ENCODE measurements at regions not wholly inside any gene's neighbourhood (a gene's known extent, or its start where the extent isn't known, plus 50 kb on each side); places are given as distances from the start of the nearest gene placed in this dataset.

DNA sequence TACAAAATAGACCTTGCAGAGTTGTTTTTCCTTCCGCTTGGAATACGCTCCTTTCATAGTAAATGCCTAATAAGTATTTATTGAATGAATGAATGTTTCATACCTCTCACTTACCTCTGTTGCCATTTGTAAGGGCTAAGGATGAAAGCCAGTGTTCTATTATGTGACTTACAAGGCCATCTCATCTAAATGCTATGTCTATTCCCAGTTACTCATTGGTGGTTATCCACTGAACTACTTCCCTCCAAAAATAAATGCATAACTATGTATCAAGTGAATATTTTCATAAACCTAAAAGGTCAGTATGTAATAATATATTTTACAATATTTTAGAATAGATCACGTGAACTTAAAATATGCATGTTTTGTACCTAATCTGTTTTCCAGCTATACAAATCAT lies 670.5 kb upstream of the RGMB start:
- TF ChIP-seq, protein P1, sequence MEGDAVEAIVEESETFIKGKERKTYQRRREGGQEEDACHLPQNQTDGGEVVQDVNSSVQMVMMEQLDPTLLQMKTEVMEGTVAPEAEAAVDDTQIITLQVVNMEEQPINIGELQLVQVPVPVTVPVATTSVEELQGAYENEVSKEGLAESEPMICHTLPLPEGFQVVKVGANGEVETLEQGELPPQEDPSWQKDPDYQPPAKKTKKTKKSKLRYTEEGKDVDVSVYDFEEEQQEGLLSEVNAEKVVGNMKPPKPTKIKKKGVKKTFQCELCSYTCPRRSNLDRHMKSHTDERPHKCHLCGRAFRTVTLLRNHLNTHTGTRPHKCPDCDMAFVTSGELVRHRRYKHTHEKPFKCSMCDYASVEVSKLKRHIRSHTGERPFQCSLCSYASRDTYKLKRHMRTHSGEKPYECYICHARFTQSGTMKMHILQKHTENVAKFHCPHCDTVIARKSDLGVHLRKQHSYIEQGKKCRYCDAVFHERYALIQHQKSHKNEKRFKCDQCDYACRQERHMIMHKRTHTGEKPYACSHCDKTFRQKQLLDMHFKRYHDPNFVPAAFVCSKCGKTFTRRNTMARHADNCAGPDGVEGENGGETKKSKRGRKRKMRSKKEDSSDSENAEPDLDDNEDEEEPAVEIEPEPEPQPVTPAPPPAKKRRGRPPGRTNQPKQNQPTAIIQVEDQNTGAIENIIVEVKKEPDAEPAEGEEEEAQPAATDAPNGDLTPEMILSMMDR (conservative IDR thresholded peaks at IDR 0.05; ENCODE audit: low read depth, low read length): no peak
- TF ChIP-seq RAD21 (IDR thresholded peaks at IDR 0.05; ENCODE audit: low read length) (no peak), POLR2A (IDR thresholded peaks at IDR 0.05; ENCODE audit: low read depth, low read length) (no peak), RCOR1 (IDR thresholded peaks at IDR 0.05; ENCODE audit: insufficient replicate concordance, low read length) (no peak), NFE2L2 (IDR thresholded peaks at IDR 0.05; ENCODE audit: low read depth, low read length) (no peak), BHLHE40 (IDR thresholded peaks at IDR 0.05; ENCODE audit: low read depth, low read length) (no peak), SMC3 (IDR thresholded peaks at IDR 0.05; ENCODE audit: low read depth, low read length) (no peak), CHD1 (IDR thresholded peaks at IDR 0.05; ENCODE audit: low read depth, low read length) (no peak), RFX5 (IDR thresholded peaks at IDR 0.05; ENCODE audit: low read depth, low read length) (no peak), MAFK (IDR thresholded peaks at IDR 0.05; ENCODE audit: low read depth, low read length) (no peak), FOS (IDR thresholded peaks at IDR 0.05; ENCODE audit: low read depth, low read length) (no peak)
- TF ChIP-seq, protein P2, sequence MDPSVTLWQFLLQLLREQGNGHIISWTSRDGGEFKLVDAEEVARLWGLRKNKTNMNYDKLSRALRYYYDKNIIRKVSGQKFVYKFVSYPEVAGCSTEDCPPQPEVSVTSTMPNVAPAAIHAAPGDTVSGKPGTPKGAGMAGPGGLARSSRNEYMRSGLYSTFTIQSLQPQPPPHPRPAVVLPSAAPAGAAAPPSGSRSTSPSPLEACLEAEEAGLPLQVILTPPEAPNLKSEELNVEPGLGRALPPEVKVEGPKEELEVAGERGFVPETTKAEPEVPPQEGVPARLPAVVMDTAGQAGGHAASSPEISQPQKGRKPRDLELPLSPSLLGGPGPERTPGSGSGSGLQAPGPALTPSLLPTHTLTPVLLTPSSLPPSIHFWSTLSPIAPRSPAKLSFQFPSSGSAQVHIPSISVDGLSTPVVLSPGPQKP (IDR thresholded peaks at IDR 0.05; ENCODE audit: borderline replicate concordance, low read depth, low read length): no peak
- TF ChIP-seq, protein P3, sequence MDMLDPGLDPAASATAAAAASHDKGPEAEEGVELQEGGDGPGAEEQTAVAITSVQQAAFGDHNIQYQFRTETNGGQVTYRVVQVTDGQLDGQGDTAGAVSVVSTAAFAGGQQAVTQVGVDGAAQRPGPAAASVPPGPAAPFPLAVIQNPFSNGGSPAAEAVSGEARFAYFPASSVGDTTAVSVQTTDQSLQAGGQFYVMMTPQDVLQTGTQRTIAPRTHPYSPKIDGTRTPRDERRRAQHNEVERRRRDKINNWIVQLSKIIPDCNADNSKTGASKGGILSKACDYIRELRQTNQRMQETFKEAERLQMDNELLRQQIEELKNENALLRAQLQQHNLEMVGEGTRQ (IDR thresholded peaks at IDR 0.05; ENCODE audit: low read depth, low read length): no peak
